Glutamatergic neuron (in vitro differentiated cells): ENCODE measurements at regions not wholly inside any gene's neighbourhood (a gene's known extent, or its start where the extent isn't known, plus 50 kb on each side); places are given as distances from the start of the nearest gene placed in this dataset.

Experiments used
- DNase-seq: peaks from one replicate; pipeline ENCODE4 v3.0.0; 2022
- H3K27ac Mint-ChIP-seq: one replicate; pipeline ENCODE4 v1.8.0; 2020; ENCODE audit warnings: mild to moderate bottlenecking, mixed read lengths, inconsistent platforms; ENCODE audit not compliant: unreplicated experiment
- H3K27me3 Mint-ChIP-seq: one replicate; pipeline ENCODE4 v1.8.0; 2020; ENCODE audit warnings: mild to moderate bottlenecking, moderate library complexity, mixed read lengths, inconsistent platforms; ENCODE audit not compliant: unreplicated experiment
- H3K36me3 Mint-ChIP-seq: one replicate; pipeline ENCODE4 v1.8.0; 2020; ENCODE audit warnings: mild to moderate bottlenecking, mixed read lengths, inconsistent platforms; ENCODE audit not compliant: unreplicated experiment
- H3K4me1 Mint-ChIP-seq: one replicate; pipeline ENCODE4 v1.8.0; 2020; ENCODE audit warnings: mild to moderate bottlenecking, low read depth, mixed read lengths, inconsistent platforms; ENCODE audit not compliant: unreplicated experiment
- H3K4me3 Mint-ChIP-seq: one replicate; pipeline ENCODE4 v1.8.0; 2020; ENCODE audit warnings: mild to moderate bottlenecking, mixed read lengths, inconsistent platforms; ENCODE audit not compliant: unreplicated experiment
- H3K9me3 Mint-ChIP-seq: one replicate; pipeline ENCODE4 v1.8.0; 2020; ENCODE audit warnings: mild to moderate bottlenecking, moderate library complexity, mixed read lengths, inconsistent platforms; ENCODE audit not compliant: unreplicated experiment
- CTCF ChIP-seq: fragments of 200-600 bp; sonication (generic); IDR thresholded peaks from one replicate; pipeline ENCODE4 v1.5.0; 2021; ENCODE audit not compliant: partially characterized antibody, unreplicated experiment

DNA sequence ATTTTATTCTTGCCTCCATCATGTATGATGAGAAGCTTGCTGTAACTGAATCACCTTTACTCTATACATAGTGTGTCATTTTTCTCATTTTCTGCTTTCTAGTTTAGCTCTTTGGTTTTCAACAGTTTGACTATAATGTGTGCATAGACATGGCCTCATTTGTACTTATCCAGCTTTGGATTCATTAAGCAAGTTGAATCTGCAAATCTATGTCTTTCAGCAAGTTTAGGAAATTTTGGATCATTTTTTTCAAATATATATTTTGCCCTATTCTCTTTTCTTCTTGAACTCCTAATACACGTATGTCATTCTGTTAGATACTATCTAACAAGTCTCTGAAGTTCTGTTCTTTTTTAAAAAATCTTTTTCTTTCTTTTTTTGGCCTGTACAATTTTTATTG, 57.8 kb downstream of the PRLHR start:
- Mint-ChIP-seq H3K9me3 (no peaks in the 10 kb centered on the region), H3K4me1 (no peaks in the 10 kb centered on the region), H3K4me3 (no peak overlapping the region), H3K27ac (no peak overlapping the region), H3K27me3 (peaks cover 2% of the 10 kb centered on the region), H3K36me3 (no peaks in the 10 kb centered on the region)
- no peak for DNase-seq
- no peak for TF ChIP-seq CTCF

DNA sequence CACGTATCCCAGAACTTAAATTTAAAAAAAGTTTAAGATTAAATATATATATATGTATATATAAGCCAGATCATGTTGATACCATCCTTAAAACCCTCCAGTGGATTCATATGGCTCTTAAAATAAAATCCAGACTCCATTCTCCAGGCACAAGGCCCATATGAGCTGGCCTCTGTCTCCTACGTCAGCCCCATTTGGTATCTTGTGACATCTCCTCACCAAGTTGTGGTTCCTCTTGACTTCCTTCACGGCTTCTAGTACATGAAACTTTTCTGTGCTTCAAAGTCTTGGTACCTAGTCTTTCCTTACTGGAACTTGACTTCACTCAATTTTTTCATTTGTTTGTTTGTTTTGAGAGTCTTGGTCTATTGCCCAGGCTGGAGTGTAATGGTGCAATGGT, 61.3 kb downstream of the PRLHR start:
- Mint-ChIP-seq H3K27ac (no peak overlapping the region), H3K4me1 (no peaks in the 10 kb centered on the region), H3K27me3 (no peaks in the 10 kb centered on the region), H3K9me3 (no peaks in the 10 kb centered on the region), H3K36me3 (no peaks in the 10 kb centered on the region), H3K4me3 (no peak overlapping the region)
- no peak for DNase-seq
- TF ChIP-seq CTCF: no peak

DNA sequence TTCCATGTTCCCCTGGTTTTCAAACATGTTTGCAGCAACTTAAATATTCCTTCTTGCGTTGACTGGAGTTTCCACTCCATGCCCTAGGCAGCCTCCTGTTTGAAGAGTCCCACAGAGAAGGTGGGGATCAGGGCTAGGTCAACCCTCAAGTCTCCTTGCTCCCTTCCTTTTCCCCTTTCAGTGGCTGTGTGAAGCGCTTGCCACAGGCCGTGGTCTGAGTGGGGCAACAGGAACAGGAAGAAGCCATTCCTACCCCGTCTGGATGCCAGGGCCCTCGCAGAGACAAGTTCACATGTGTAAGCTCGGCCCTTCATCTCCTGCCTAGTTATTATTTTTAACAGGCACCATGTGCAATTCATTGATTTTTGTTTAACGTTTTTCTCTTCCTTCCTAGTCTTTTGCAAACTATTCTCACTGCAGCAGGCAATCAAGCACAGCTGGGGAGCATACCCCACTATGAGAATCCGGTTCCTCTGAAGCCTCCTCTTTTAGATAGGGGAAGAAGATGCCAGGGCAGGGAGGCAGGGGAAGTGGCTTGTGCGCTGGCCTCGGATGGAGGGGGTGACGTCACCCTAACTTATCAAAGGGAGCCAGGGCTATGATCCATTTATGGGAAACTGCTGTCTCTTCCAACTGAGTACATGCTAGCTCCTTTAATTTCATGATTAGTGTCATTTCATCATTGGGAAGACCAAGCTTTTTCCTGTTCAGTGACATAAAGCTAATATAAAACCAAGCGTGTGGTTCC, 64.2 kb downstream of the PRLHR start:
- H3K36me3 Mint-ChIP-seq: no peaks in the 10 kb centered on the region
- DNase-seq: no peak
- H3K4me1 Mint-ChIP-seq: no peaks in the 10 kb centered on the region
- TF ChIP-seq CTCF: no peak
- H3K27ac Mint-ChIP-seq: no peak overlapping the region
- no peaks in the 10 kb centered on the region for H3K9me3 Mint-ChIP-seq
- no peak overlapping the region for H3K4me3 Mint-ChIP-seq
- no peaks in the 10 kb centered on the region for H3K27me3 Mint-ChIP-seq

DNA sequence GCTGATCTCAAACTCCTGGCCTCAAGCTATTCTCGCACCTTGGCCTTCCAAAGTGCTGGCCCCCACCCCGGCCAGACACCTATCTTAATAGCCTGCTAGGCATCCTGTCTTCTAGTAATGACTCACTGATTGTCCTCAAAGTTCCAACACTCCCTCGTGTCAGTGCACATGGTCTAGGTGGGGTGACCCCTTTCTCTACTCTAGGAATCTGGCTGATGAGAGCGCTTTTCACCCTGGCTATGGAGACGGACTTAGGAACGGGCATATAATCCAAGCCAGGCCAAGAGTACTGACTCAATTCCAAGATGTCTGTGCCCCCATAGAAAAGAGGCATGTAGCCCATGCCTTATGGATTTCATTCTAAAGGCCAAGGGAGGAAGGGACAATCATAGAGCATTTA, 67.0 kb downstream of the PRLHR start:
- TF ChIP-seq CTCF: no peak
- Mint-ChIP-seq H3K36me3 (no peaks in the 10 kb centered on the region), H3K4me1 (no peaks in the 10 kb centered on the region), H3K9me3 (no peaks in the 10 kb centered on the region), H3K27me3 (peaks cover 2% of the 10 kb centered on the region), H3K4me3 (no peak overlapping the region), H3K27ac (no peak overlapping the region)
- no peak for DNase-seq

DNA sequence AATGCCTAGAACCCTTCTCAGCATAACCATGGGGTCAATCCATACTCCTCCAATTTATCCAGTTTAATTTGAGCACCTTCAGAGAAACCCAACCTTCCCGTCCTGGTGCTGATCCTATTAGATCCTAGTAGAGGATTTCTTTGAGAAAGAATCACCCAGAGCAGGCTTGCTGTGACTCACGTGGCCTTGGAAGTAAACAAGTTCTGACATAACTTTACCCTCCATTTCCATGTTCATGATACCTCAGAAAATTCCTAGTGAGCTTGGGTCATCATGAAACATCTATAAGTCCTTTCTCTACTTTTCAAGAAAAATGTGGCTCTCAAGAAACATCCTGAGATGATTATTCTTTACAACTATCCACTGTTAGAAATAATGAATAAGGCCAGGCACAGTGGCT, 71.7 kb downstream of the PRLHR start:
- Mint-ChIP-seq H3K9me3 (peaks cover 2% of the 10 kb centered on the region), H3K4me1 (no peaks in the 10 kb centered on the region), H3K36me3 (no peaks in the 10 kb centered on the region), H3K4me3 (no peak overlapping the region), H3K27ac (no peak overlapping the region), H3K27me3 (peaks cover 2% of the 10 kb centered on the region)
- no peak for TF ChIP-seq CTCF
- DNase-seq: no peak
